ENCODE measurements at regions not wholly inside any gene's neighbourhood (a gene's known extent, or its start where the extent isn't known, plus 50 kb on each side); places are given as distances from the start of the nearest gene placed in this dataset.

- ChIA-PET CTCF (no interaction called here), POLR2A (no interaction called here)
- H4K20me1 ChIP-seq (ENCODE audit: insufficient read depth), result no peaks in the 10 kb centered on the region
- H3K27me3 ChIP-seq (ENCODE audit: insufficient read depth), result no peaks in the 10 kb centered on the region
- H3K79me2 ChIP-seq (ENCODE audit: insufficient read depth), result no peaks in the 10 kb centered on the region
- H3K27ac ChIP-seq (ENCODE audit: low read depth in 2 of 2, low read length in 1 of 2), result no peak overlapping the region
- no peaks in the 10 kb centered on the region for H3F3A ChIP-seq (replicated peaks; ENCODE audit: insufficient read depth)
- no peak overlapping the region for H2AFZ ChIP-seq (ENCODE audit: low read depth)
- no peaks in the 10 kb centered on the region for H3K9me3 ChIP-seq
- no peaks in the 10 kb centered on the region for H3K36me3 ChIP-seq (replicated peaks in 1 of 2; ENCODE audit: control insufficient read depth in 1 of 2, insufficient read depth in 2 of 2, low read length in 1 of 2)
- DNase-seq, result no peak
- TF ChIP-seq USF1 (IDR thresholded peaks at IDR 0.05; ENCODE audit: borderline replicate concordance, low read depth) (no peak), CTCF (IDR thresholded peaks at IDR 0.05) (no peak), EP300 (IDR thresholded peaks at IDR 0.05; ENCODE audit: borderline replicate concordance in 1 of 2, low read depth in 1 of 2, low read length in 1 of 2) (no peak), TAF1 (IDR thresholded peaks at IDR 0.05; ENCODE audit: borderline replicate concordance, low read depth, low read length) (no peak), FOXJ3 (CRISPR knock-in tag; IDR thresholded peaks at IDR 0.05) (no peak)
- no peaks in the 10 kb centered on the region for H3K4me1 ChIP-seq (ENCODE audit: control insufficient read depth in 1 of 2, insufficient read depth in 2 of 2, low read depth in 1 of 2, low read length in 1 of 2)
- H3K4me3 ChIP-seq (ENCODE audit: low read depth in 2 of 2, low read length in 1 of 2), result no peak overlapping the region
- H3K9me2 ChIP-seq, result no peaks in the 10 kb centered on the region
- H3K9ac ChIP-seq, result no peak overlapping the region
- no peak overlapping the region for H3K4me2 ChIP-seq
Measured at GRCh38 chrX:34528081-34528480, 129.0 kb downstream of the TMEM47 start.

DNA sequence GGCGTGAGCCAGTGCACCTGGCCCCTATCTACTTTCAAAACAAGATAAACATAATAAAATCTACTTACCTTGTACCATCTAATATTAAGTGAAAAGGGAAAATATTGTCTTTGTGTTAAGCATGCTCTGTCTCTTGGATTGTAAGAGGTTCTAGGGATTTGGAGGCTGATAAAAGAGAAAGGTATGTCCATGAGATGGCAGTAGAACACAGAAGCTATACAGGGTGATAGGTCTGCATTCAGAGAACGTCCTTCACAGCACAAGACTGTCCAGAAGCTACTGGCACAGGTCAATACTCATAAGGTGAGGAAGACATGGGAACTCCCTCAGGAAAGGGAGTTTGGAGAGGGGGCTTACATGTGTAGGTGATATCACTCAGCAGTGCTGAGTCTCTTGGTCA lies 135.5 kb downstream of the TMEM47 start:
- no peak for DNase-seq
- WGBS (ENCODE audit: low lambda C conversion rate), result 2% methylated on average over 2 of the region's 2 CpGs
- TF ChIP-seq USF1 (IDR thresholded peaks at IDR 0.05; ENCODE audit: borderline replicate concordance, low read depth) (no peak), FOXJ3 (CRISPR knock-in tag; IDR thresholded peaks at IDR 0.05) (no peak), RAD21 (IDR thresholded peaks at IDR 0.05; ENCODE audit: low read length) (no peak), ELF1 (IDR thresholded peaks at IDR 0.05) (no peak), RFX5 (IDR thresholded peaks at IDR 0.05; ENCODE audit: low read length) (no peak), REST (IDR thresholded peaks at IDR 0.05; ENCODE audit: low read depth, low read length) (no peak), RCOR1 (IDR thresholded peaks at IDR 0.05; ENCODE audit: low read length) (no peak), MAX (IDR thresholded peaks at IDR 0.05; ENCODE audit: low read depth) (no peak), SMC3 (IDR thresholded peaks at IDR 0.05; ENCODE audit: low read depth, low read length) (no peak), EP300 (IDR thresholded peaks at IDR 0.05; ENCODE audit: borderline replicate concordance in 1 of 2, low read depth in 1 of 2, low read length in 1 of 2) (no peak), NRF1 (IDR thresholded peaks at IDR 0.05; ENCODE audit: low read depth, low read length) (no peak), MXI1 (IDR thresholded peaks at IDR 0.05; ENCODE audit: low read depth, low read length) (no peak), YY1 (IDR thresholded peaks at IDR 0.05; ENCODE audit: low read depth) (no peak), POLR2AphosphoS5 (IDR thresholded peaks at IDR 0.05; ENCODE audit: low read depth, low read length) (no peak)
- TF ChIP-seq, protein P1, sequence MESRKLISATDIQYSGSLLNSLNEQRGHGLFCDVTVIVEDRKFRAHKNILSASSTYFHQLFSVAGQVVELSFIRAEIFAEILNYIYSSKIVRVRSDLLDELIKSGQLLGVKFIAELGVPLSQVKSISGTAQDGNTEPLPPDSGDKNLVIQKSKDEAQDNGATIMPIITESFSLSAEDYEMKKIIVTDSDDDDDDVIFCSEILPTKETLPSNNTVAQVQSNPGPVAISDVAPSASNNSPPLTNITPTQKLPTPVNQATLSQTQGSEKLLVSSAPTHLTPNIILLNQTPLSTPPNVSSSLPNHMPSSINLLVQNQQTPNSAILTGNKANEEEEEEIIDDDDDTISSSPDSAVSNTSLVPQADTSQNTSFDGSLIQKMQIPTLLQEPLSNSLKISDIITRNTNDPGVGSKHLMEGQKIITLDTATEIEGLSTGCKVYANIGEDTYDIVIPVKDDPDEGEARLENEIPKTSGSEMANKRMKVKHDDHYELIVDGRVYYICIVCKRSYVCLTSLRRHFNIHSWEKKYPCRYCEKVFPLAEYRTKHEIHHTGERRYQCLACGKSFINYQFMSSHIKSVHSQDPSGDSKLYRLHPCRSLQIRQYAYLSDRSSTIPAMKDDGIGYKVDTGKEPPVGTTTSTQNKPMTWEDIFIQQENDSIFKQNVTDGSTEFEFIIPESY (IDR thresholded peaks at IDR 0.05; ENCODE audit: borderline replicate concordance, low read depth), result no peak
- TF ChIP-seq, protein P2, sequence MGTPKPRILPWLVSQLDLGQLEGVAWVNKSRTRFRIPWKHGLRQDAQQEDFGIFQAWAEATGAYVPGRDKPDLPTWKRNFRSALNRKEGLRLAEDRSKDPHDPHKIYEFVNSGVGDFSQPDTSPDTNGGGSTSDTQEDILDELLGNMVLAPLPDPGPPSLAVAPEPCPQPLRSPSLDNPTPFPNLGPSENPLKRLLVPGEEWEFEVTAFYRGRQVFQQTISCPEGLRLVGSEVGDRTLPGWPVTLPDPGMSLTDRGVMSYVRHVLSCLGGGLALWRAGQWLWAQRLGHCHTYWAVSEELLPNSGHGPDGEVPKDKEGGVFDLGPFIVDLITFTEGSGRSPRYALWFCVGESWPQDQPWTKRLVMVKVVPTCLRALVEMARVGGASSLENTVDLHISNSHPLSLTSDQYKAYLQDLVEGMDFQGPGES (IDR thresholded peaks at IDR 0.05; ENCODE audit: low read depth, low read length), result no peak

More for the DNA sequence above, 135.5 kb downstream of the TMEM47 start:
- Histone ChIP-seq H3K4me3 (ENCODE audit: low read depth in 2 of 2, low read length in 1 of 2) (no peak overlapping the region), H2AFZ (ENCODE audit: low read depth) (no peak overlapping the region), H3K4me1 (ENCODE audit: control insufficient read depth in 1 of 2, insufficient read depth in 2 of 2, low read depth in 1 of 2, low read length in 1 of 2) (no peaks in the 10 kb centered on the region), H3K27ac (ENCODE audit: low read depth in 2 of 2, low read length in 1 of 2) (no peak overlapping the region), H3K79me2 (ENCODE audit: insufficient read depth) (no peaks in the 10 kb centered on the region), H3K4me2 (no peak overlapping the region), H3K9me3 (no peaks in the 10 kb centered on the region), H4K20me1 (ENCODE audit: insufficient read depth) (no peaks in the 10 kb centered on the region), H3K36me3 (replicated peaks in 1 of 2; ENCODE audit: control insufficient read depth in 1 of 2, insufficient read depth in 2 of 2, low read length in 1 of 2) (no peaks in the 10 kb centered on the region), H3F3A (replicated peaks; ENCODE audit: insufficient read depth) (no peaks in the 10 kb centered on the region), H3K27me3 (ENCODE audit: insufficient read depth) (no peaks in the 10 kb centered on the region), H3K9ac (no peak overlapping the region), H3K9me2 (no peaks in the 10 kb centered on the region)
- ChIA-PET CTCF (no interaction called here), POLR2A (no interaction called here)

Data from SK-N-SH (cell line).